ENCODE measurements at regions not wholly inside any gene's neighbourhood (a gene's known extent, or its start where the extent isn't known, plus 50 kb on each side); places are given as distances from the start of the nearest gene placed in this dataset.

DNA sequence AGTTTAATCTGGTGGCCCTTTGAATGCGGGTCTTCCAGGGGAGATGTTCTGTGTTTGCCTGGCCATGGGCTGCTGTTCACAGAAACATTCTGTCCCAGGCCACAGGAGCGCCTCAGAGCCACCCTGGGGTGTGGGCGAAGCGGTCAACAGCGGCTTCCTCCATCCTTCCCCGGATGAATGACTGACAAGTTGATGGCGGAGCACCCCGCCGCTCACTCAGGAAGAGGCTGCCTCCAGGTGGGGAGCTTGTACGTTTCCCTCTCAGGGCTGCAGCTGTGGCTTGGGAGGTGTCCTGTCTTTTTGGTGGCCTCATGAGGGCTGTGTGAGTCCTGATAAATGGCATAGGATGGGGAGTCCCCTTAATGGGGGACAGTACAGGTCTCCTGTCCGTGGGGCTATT lies 178.4 kb downstream of the NRN1 start:
- TF ChIP-seq, protein P1, sequence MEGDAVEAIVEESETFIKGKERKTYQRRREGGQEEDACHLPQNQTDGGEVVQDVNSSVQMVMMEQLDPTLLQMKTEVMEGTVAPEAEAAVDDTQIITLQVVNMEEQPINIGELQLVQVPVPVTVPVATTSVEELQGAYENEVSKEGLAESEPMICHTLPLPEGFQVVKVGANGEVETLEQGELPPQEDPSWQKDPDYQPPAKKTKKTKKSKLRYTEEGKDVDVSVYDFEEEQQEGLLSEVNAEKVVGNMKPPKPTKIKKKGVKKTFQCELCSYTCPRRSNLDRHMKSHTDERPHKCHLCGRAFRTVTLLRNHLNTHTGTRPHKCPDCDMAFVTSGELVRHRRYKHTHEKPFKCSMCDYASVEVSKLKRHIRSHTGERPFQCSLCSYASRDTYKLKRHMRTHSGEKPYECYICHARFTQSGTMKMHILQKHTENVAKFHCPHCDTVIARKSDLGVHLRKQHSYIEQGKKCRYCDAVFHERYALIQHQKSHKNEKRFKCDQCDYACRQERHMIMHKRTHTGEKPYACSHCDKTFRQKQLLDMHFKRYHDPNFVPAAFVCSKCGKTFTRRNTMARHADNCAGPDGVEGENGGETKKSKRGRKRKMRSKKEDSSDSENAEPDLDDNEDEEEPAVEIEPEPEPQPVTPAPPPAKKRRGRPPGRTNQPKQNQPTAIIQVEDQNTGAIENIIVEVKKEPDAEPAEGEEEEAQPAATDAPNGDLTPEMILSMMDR (IDR thresholded peaks at IDR 0.05; ENCODE audit: low read depth, low read length): no peak
- no peak for TF ChIP-seq POLR2A (IDR thresholded peaks at IDR 0.05; ENCODE audit: extremely low read depth, insufficient read length)

Data from NB4 (cell line).